SJSA1 (cell line): ENCODE measurements at regions not wholly inside any gene's neighbourhood (a gene's known extent, or its start where the extent isn't known, plus 50 kb on each side); places are given as distances from the start of the nearest gene placed in this dataset.

ENCODE experiments used
- DNase-seq, 2 experiments: peaks; one replicate each; pipeline ENCODE4 v3.0.0-alpha.2; 2015 to 2020; ENCODE audit warnings: low spot score in 2 of 2, low read depth in 1 of 2
- H3K27ac ChIP-seq: fragments of 250-450 bp; sonication (Bioruptor Pico); 2 replicates; pipeline ENCODE4 v1.5.1; 2020; ENCODE audit warnings: mild to moderate bottlenecking, moderate library complexity
- H3K27me3 ChIP-seq: fragments of 250-450 bp; sonication (Bioruptor Pico); replicated peaks from 2 replicates; pipeline ENCODE4 v1.5.1; 2020; ENCODE audit warnings: mild to moderate bottlenecking, moderate library complexity
- H3K36me3 ChIP-seq: fragments of 250-450 bp; sonication (Bioruptor Pico); 2 replicates; pipeline ENCODE4 v1.5.1; 2020; ENCODE audit warnings: mild to moderate bottlenecking
- H3K4me1 ChIP-seq: fragments of 250-450 bp; sonication (Bioruptor Pico); replicated peaks from 2 replicates; pipeline ENCODE4 v1.6.1; 2021; ENCODE audit warnings: mild to moderate bottlenecking
- H3K4me3 ChIP-seq: fragments of 250-450 bp; sonication (Bioruptor Pico); 2 replicates; pipeline ENCODE4 v1.5.1; 2020; ENCODE audit warnings: mild to moderate bottlenecking
- H3K9me3 ChIP-seq: fragments of 250-450 bp; sonication (Bioruptor Pico); replicated peaks from 2 replicates; pipeline ENCODE4 v1.5.1; 2020; ENCODE audit warnings: mild to moderate bottlenecking

GRCh38 chr2:147502711-147503290 lies 342.0 kb upstream of the ACVR2A start:
- Histone ChIP-seq H3K4me1 (no peaks in the 10 kb centered on the region), H3K36me3 (no peaks in the 10 kb centered on the region), H3K4me3 (no peak overlapping the region), H3K27me3 (no peaks in the 10 kb centered on the region), H3K9me3 (peaks cover 6% of the 10 kb centered on the region; the same call in 1 of the 2 replicates), H3K27ac (no peak overlapping the region)
- DNase-seq = no peak

- no peaks in the 10 kb centered on the region for H3K27me3 ChIP-seq
- no peak for DNase-seq
Observed at GRCh38 chr2:147501968-147502367, 342.9 kb upstream of the ACVR2A start.

GRCh38 chr2:147500819-147501395 lies 343.9 kb upstream of the ACVR2A start:
- Histone ChIP-seq H3K4me3 (no peak overlapping the region), H3K9me3 (peaks cover 9% of the 10 kb centered on the region; the same call in 1 of the 2 replicates), H3K27ac (no peak overlapping the region), H3K36me3 (no peaks in the 10 kb centered on the region), H3K27me3 (no peaks in the 10 kb centered on the region), H3K4me1 (no peaks in the 10 kb centered on the region)
- DNase-seq = no peak

More at GRCh38 chr2:147501968-147502367, 342.9 kb upstream of the ACVR2A start:
- Histone ChIP-seq H3K9me3 (peaks cover 6% of the 10 kb centered on the region; the same call in 1 of the 2 replicates), H3K4me3 (no peak overlapping the region), H3K27ac (no peak overlapping the region), H3K36me3 (no peaks in the 10 kb centered on the region), H3K4me1 (no peaks in the 10 kb centered on the region)

- Histone ChIP-seq H3K27me3 (no peaks in the 10 kb centered on the region), H3K4me3 (no peak overlapping the region), H3K9me3 (peaks cover 9% of the 10 kb centered on the region; the same call in 1 of the 2 replicates), H3K27ac (no peak overlapping the region), H3K4me1 (no peaks in the 10 kb centered on the region), H3K36me3 (no peaks in the 10 kb centered on the region)
- no peak for DNase-seq
Observed at GRCh38 chr2:147500229-147500628, 344.6 kb upstream of the ACVR2A start.

- no peaks in the 10 kb centered on the region for H3K4me1 ChIP-seq
- no peak overlapping the region for H3K27ac ChIP-seq
- H3K36me3 ChIP-seq = no peaks in the 10 kb centered on the region
- DNase-seq = no peak
- no peaks in the 10 kb centered on the region for H3K27me3 ChIP-seq
- peaks cover 9% of the 10 kb centered on the region; the same call in 1 of the 2 replicates for H3K9me3 ChIP-seq
- H3K4me3 ChIP-seq = no peak overlapping the region
Observed at GRCh38 chr2:147499785-147500184, 345.0 kb upstream of the ACVR2A start.

GRCh38 chr2:147495734-147496133 lies 349.1 kb upstream of the ACVR2A start:
- Histone ChIP-seq H3K4me1 (no peaks in the 10 kb centered on the region), H3K36me3 (no peaks in the 10 kb centered on the region), H3K27me3 (no peaks in the 10 kb centered on the region), H3K27ac (no peak overlapping the region), H3K9me3 (peaks cover 9% of the 10 kb centered on the region; the same call in 1 of the 2 replicates), H3K4me3 (no peak overlapping the region)
- no peak for DNase-seq

- Histone ChIP-seq H3K4me3 (no peak overlapping the region), H3K27me3 (no peaks in the 10 kb centered on the region), H3K27ac (no peak overlapping the region), H3K4me1 (no peaks in the 10 kb centered on the region), H3K9me3 (peaks cover 3% of the 10 kb centered on the region; the same call in 1 of the 2 replicates), H3K36me3 (no peaks in the 10 kb centered on the region)
- DNase-seq = no peak
Observed at GRCh38 chr2:147492471-147492870, 352.4 kb upstream of the ACVR2A start.

- Histone ChIP-seq H3K4me3 (no peak overlapping the region), H3K9me3 (no peaks in the 10 kb centered on the region; the same call in 1 of the 2 replicates), H3K27ac (no peak overlapping the region), H3K27me3 (no peaks in the 10 kb centered on the region), H3K36me3 (no peaks in the 10 kb centered on the region), H3K4me1 (no peaks in the 10 kb centered on the region)
- DNase-seq = no peak
Observed at GRCh38 chr2:147491506-147491905, 353.3 kb upstream of the ACVR2A start.

- no peaks in the 10 kb centered on the region for H3K36me3 ChIP-seq
- no peaks in the 10 kb centered on the region for H3K27me3 ChIP-seq
- no peak overlapping the region for H3K4me3 ChIP-seq
- H3K4me1 ChIP-seq = no peaks in the 10 kb centered on the region
- no peaks in the 10 kb centered on the region; the same call in 1 of the 2 replicates for H3K9me3 ChIP-seq
- DNase-seq = no peak
- no peak overlapping the region for H3K27ac ChIP-seq
Observed at GRCh38 chr2:147490401-147491261, 354.2 kb upstream of the ACVR2A start.

GRCh38 chr2:147488472-147488871 lies 356.4 kb upstream of the ACVR2A start:
- H3K4me1 ChIP-seq = no peaks in the 10 kb centered on the region
- H3K36me3 ChIP-seq = no peaks in the 10 kb centered on the region
- H3K27ac ChIP-seq = no peak overlapping the region
- no peaks in the 10 kb centered on the region for H3K27me3 ChIP-seq
- H3K4me3 ChIP-seq = no peak overlapping the region
- no peaks in the 10 kb centered on the region; the same call in 1 of the 2 replicates for H3K9me3 ChIP-seq
- DNase-seq = no peak

GRCh38 chr2:147487978-147488289 lies 356.9 kb upstream of the ACVR2A start:
- H3K9me3 ChIP-seq = no peaks in the 10 kb centered on the region; the same call in 1 of the 2 replicates
- H3K4me1 ChIP-seq = no peaks in the 10 kb centered on the region
- no peaks in the 10 kb centered on the region for H3K27me3 ChIP-seq
- no peaks in the 10 kb centered on the region for H3K36me3 ChIP-seq
- DNase-seq = no peak
- no peak overlapping the region for H3K27ac ChIP-seq
- H3K4me3 ChIP-seq = no peak overlapping the region

GRCh38 chr2:147487286-147487977 lies 357.4 kb upstream of the ACVR2A start:
- no peaks in the 10 kb centered on the region for H3K4me1 ChIP-seq
- H3K4me3 ChIP-seq = no peak overlapping the region
- no peaks in the 10 kb centered on the region for H3K36me3 ChIP-seq
- H3K27ac ChIP-seq = no peak overlapping the region
- no peak for DNase-seq
- H3K27me3 ChIP-seq = no peaks in the 10 kb centered on the region
- no peaks in the 10 kb centered on the region; the same call in 1 of the 2 replicates for H3K9me3 ChIP-seq

- no peaks in the 10 kb centered on the region for H3K4me1 ChIP-seq
- no peak for DNase-seq
Observed at GRCh38 chr2:147485210-147485851, 359.5 kb upstream of the ACVR2A start.

More at GRCh38 chr2:147485210-147485851, 359.5 kb upstream of the ACVR2A start:
- H3K27ac ChIP-seq = no peak overlapping the region
- H3K4me3 ChIP-seq = no peak overlapping the region
- H3K27me3 ChIP-seq = no peaks in the 10 kb centered on the region
- no peaks in the 10 kb centered on the region for H3K36me3 ChIP-seq
- H3K9me3 ChIP-seq = no peaks in the 10 kb centered on the region
